HL-60 (cell line): ENCODE measurements at regions not wholly inside any gene's neighbourhood (a gene's known extent, or its start where the extent isn't known, plus 50 kb on each side); places are given as distances from the start of the nearest gene placed in this dataset.

ENCODE experiments used
- DNase-seq, 2 experiments: peaks; one replicate each; pipeline ENCODE4 v3.0.0-alpha.2; 2010 to 2020; ENCODE audit warnings: low read depth in 1 of 2, low spot score in 1 of 2
- H3K27ac ChIP-seq: fragments of 250-450 bp; sonication (Bioruptor Pico); replicated peaks from 2 replicates; pipeline ENCODE4 v1.5.1; 2020; ENCODE audit warnings: mild to moderate bottlenecking, moderate library complexity
- H3K27me3 ChIP-seq: fragments of 250-450 bp; sonication (Bioruptor Pico); 2 replicates; pipeline ENCODE4 v1.5.1; 2021; ENCODE audit warnings: mild to moderate bottlenecking, moderate library complexity; ENCODE audit not compliant: insufficient read depth, poor library complexity, severe bottlenecking
- H3K4me3 ChIP-seq: replicated peaks from 2 replicates; pipeline ENCODE4 v1.5.1; 2011; ENCODE audit warnings: mild to moderate bottlenecking, control low read depth, low read length; ENCODE audit not compliant: insufficient read depth
- CTCF ChIP-seq: IDR thresholded peaks from one replicate; pipeline ENCODE4 v1.5.1; 2011; ENCODE audit warnings: low read length, control low read depth, inconsistent platforms; ENCODE audit not compliant: insufficient read depth
- GABPA ChIP-seq: IDR thresholded peaks from 2 replicates; pipeline ENCODE4 v1.6.1; 2012; ENCODE audit warnings: low read depth
- POLR2AphosphoS5 ChIP-seq: IDR thresholded peaks from 2 replicates; pipeline ENCODE4 v1.6.1; 2012; ENCODE audit warnings: low read depth
- REST ChIP-seq: IDR thresholded peaks from 2 replicates; pipeline ENCODE4 v1.6.1; 2012; ENCODE audit warnings: low read depth; ENCODE audit not compliant: insufficient replicate concordance
- SPI1 ChIP-seq: IDR thresholded peaks from 2 replicates; pipeline ENCODE4 v1.6.1; 2012; ENCODE audit warnings: low read depth, mild to moderate bottlenecking, borderline replicate concordance

GRCh38 chr3:151638555-151639417, 94.9 kb upstream of the AADACL2 start:
- TF ChIP-seq CTCF (no peak), SPI1 (no peak), POLR2AphosphoS5 (no peak), GABPA (no peak), REST (no peak)
- Histone ChIP-seq H3K27ac (no peak overlapping the region), H3K4me3 (no peak overlapping the region), H3K27me3 (no peaks in the 10 kb centered on the region)
- no peak for DNase-seq

GRCh38 chr3:151635905-151636304, 97.8 kb upstream of the AADACL2 start:
- Histone ChIP-seq H3K27me3 (no peaks in the 10 kb centered on the region), H3K27ac (no peak overlapping the region), H3K4me3 (no peak overlapping the region)
- no peak for DNase-seq
- TF ChIP-seq POLR2AphosphoS5, result no peak
- no peak for TF ChIP-seq REST
- TF ChIP-seq SPI1, result no peak
- TF ChIP-seq CTCF, result no peak
- no peak for TF ChIP-seq GABPA

GRCh38 chr3:151631946-151632345, 101.8 kb upstream of the AADACL2 start:
- H3K27me3 ChIP-seq, result no peaks in the 10 kb centered on the region
- TF ChIP-seq REST (no peak), GABPA (no peak), CTCF (no peak), SPI1 (no peak), POLR2AphosphoS5 (no peak)
- no peak for DNase-seq
- H3K27ac ChIP-seq, result no peak overlapping the region
- no peak overlapping the region for H3K4me3 ChIP-seq
